ENCODE measurements at regions not wholly inside any gene's neighbourhood (a gene's known extent, or its start where the extent isn't known, plus 50 kb on each side); places are given as distances from the start of the nearest gene placed in this dataset.
A peak's percentile ranks its signal among the peaks of the same experiment; 100 is the strongest.

- in situ Hi-C loops (cut with MboI; ENCODE audit: low pct_unique_long_range_greater_than_20kb in 2 of 9, low sequenced_read_pairs in 9 of 9, unreplicated experiment in 9 of 9): no loop called here
Measured at GRCh38 chr2:163541943-163542342, 193.9 kb downstream of the FIGN start.

DNA sequence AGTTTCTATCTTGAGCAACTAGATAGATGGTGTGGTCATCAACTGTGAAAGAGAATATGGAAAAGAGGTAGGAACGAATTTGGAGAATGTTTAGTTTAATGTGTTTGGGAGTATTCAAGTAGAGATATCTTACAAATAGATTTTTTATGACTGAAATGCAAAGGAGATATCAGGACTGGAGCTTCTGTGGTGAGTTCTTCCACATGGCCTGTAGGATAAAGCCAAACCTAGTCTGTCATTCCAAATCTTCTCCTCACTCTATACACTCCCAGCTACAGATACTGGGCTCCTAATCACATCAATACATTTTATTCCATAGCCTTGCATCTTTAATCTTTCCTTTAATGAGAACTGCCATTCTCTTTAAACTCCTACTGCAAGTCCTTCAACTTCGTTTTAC lies 194.3 kb downstream of the FIGN start:
- peak in 3 of 8 experiments; percentile 50 to 60 (median 52) for ATAC-seq (replicated peaks in 6 of 8)
- Histone ChIP-seq H3K4me1 (replicated peaks in 1 of 2) (no peaks in the 10 kb centered on the region), H3K4me3 (no peak overlapping the region), H3K27ac (no peak overlapping the region)
- in situ Hi-C loops (cut with MboI; ENCODE audit: low pct_unique_long_range_greater_than_20kb in 2 of 9, low sequenced_read_pairs in 9 of 9, unreplicated experiment in 9 of 9): no loop called here
- 8 to 89% (median 73%) methylated on average over 1 to 2 of the region's 2 CpGs for WGBS, 10 experiments

More at GRCh38 chr2:163541943-163542342, 193.9 kb downstream of the FIGN start:
- ATAC-seq (replicated peaks in 6 of 8): peak in 3 of 8 experiments; percentile 72 to 85 (median 83)
- no peaks in the 10 kb centered on the region for H3K4me1 ChIP-seq (replicated peaks in 1 of 2)
- no peak overlapping the region for H3K4me3 ChIP-seq
- 0 to 100% (median 92%) methylated on average over 1 to 2 of the region's 2 CpGs; no CpG with 5 or more reads in 2 of the 10 experiments for WGBS, 10 experiments
- H3K27ac ChIP-seq: no peak overlapping the region

DNA sequence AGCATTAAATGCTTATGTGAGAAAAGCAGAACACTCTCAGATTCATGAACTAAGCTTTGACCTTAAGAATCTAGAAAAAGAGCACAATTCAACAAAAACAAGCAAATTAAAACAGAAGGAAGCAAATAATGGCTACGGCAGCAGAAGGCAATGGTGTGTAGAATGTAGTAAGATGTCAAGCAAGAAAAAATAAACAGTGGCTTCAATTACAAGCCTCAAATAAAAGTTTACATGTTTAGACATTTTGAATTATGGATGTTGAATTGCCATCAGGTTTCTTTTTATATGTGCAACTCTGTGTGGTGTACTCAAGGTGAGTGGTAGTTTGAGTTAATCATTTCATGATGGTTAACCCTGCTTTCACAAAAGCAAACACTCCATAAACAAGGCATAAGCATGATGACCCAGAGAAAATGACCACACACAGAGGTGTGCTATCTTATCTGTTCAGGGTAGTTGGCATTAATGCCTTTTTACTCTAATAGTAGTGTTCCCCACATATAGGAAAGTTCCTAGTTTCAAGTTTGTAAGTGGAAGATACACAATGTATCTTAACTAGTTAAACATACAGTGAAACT lies 207.1 kb downstream of the FIGN start:
- in situ Hi-C loops (cut with MboI; ENCODE audit: low pct_unique_long_range_greater_than_20kb in 2 of 9, low sequenced_read_pairs in 9 of 9, unreplicated experiment in 9 of 9): no loop called here
- WGBS, 10 experiments: 57 to 100% (median 87%) methylated on average over 1 of the region's 1 CpG
- ATAC-seq (replicated peaks in 6 of 8): no peak
- no peaks in the 10 kb centered on the region for H3K4me1 ChIP-seq (replicated peaks in 1 of 2)
- H3K4me3 ChIP-seq: no peak overlapping the region
- H3K27ac ChIP-seq: no peak overlapping the region

DNA sequence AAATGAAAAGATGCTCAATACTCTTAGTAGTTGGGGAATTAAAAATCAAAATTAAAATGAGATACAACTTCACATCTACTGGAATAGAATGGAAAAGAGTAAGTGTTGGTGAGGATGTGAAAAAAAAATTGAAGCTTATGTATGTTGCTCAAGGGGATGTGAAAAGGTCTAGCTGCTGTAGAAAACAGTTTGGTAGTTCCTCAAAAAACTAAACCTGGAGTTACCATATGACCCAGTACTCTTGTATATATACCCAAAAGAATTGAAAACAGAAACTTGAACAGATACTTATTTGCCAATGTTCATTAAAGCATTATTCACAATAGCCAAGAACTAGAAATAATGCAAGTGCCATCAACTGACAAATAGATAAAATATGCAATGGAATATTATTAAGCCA lies 208.4 kb downstream of the FIGN start:
- no peak overlapping the region for H3K27ac ChIP-seq
- H3K4me3 ChIP-seq: no peak overlapping the region
- in situ Hi-C loops (cut with MboI; ENCODE audit: low pct_unique_long_range_greater_than_20kb in 2 of 9, low sequenced_read_pairs in 9 of 9, unreplicated experiment in 9 of 9): no loop called here
- no peaks in the 10 kb centered on the region for H3K4me1 ChIP-seq (replicated peaks in 1 of 2)
- ATAC-seq (replicated peaks in 6 of 8): no peak

GRCh38 chr2:163518762-163519161 lies 217.0 kb downstream of the FIGN start:
- ATAC-seq (replicated peaks in 6 of 8): no peak
- Histone ChIP-seq H3K27ac (no peak overlapping the region), H3K4me3 (no peak overlapping the region), H3K4me1 (replicated peaks in 1 of 2) (no peaks in the 10 kb centered on the region)
- 0 to 100% (median 48%) methylated on average over 1 to 2 of the region's 2 CpGs; no CpG with 5 or more reads in 1 of the 10 experiments for WGBS, 10 experiments
- in situ Hi-C loops (cut with MboI; ENCODE audit: low pct_unique_long_range_greater_than_20kb in 2 of 9, low sequenced_read_pairs in 9 of 9, unreplicated experiment in 9 of 9): no loop called here

- in situ Hi-C loops (cut with MboI; ENCODE audit: low pct_unique_long_range_greater_than_20kb in 2 of 9, low sequenced_read_pairs in 9 of 9, unreplicated experiment in 9 of 9): no loop called here
- no peaks in the 10 kb centered on the region for H3K4me1 ChIP-seq (replicated peaks in 1 of 2)
- no peak for ATAC-seq (replicated peaks in 6 of 8)
- no peak overlapping the region for H3K27ac ChIP-seq
- no peak overlapping the region for H3K4me3 ChIP-seq
Measured at GRCh38 chr2:163515836-163516235, 220.0 kb downstream of the FIGN start.

GRCh38 chr2:163505281-163505680 lies 230.5 kb downstream of the FIGN start:
- ATAC-seq (replicated peaks in 6 of 8): no peak
- WGBS, 10 experiments: 61 to 96% (median 91%) methylated on average over 2 to 3 of the region's 3 CpGs
- in situ Hi-C loops (cut with MboI; ENCODE audit: low pct_unique_long_range_greater_than_20kb in 2 of 9, low sequenced_read_pairs in 9 of 9, unreplicated experiment in 9 of 9): no loop called here
- H3K27ac ChIP-seq: no peak overlapping the region
- no peak overlapping the region for H3K4me3 ChIP-seq
- H3K4me1 ChIP-seq (replicated peaks in 1 of 2): no peaks in the 10 kb centered on the region

DNA sequence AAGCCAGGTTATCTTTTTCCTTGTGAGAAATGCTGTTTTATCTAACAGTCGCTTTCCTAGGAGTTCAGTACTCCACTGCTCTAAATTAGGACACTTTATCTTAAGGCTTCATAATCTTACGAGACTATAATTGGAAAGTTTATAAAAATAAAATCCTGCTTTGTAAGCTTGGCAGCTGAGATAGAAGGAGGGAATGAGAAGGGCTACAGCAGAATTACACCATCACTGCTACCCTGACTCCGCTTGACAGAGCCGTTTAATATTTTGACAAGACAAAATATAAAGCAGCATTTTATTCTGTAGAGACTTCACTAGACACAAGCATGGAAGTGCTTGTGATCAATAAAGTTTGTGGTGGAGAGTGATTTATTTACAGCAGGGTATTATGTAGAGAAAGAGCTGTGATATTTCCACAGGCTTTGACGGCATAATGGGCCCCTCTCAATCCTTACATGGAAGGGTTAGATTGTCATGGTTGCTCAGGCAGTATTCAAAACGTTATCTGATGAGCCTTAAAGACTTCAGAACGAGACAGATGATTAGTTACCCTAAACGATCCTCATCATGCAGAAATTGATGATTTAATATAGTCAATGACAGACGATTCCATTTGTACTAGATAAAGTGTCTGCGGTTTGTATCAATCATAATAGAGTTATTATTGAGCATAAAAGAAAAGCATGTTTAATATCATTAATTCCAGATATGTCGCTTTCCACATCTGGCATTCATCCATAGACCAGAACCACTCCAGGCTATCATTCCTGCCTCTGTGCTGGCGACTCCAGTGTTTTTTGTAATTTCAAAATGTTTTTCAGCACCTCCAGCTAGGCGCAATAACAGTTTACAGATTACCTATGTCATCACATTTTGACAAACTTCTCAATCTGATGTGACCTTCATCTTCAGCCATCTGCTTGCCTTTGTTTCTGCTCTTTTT lies 242.2 kb downstream of the FIGN start:
- Histone ChIP-seq H3K4me3 (no peak overlapping the region), H3K4me1 (replicated peaks in 1 of 2) (peaks cover 11 to 17% of the 10 kb centered on the region in 2 donors), H3K27ac (no peak overlapping the region)
- WGBS, 10 experiments: 14 to 83% (median 52%) methylated on average over 1 to 12 of the region's 13 CpGs
- in situ Hi-C loops (cut with MboI; ENCODE audit: low pct_unique_long_range_greater_than_20kb in 2 of 9, low sequenced_read_pairs in 9 of 9, unreplicated experiment in 9 of 9): no loop called here
- peak in 5 of 8 experiments; percentile 91 to 96 (median 94) for ATAC-seq (replicated peaks in 6 of 8)

GRCh38 chr2:163491850-163492249 lies 244.0 kb downstream of the FIGN start:
- Histone ChIP-seq H3K27ac (no peak overlapping the region), H3K4me1 (replicated peaks in 1 of 2) (peaks cover 11 to 17% of the 10 kb centered on the region in 2 donors), H3K4me3 (no peak overlapping the region)
- 28 to 100% (median 79%) methylated on average over 1 to 2 of the region's 2 CpGs; no CpG with 5 or more reads in 1 of the 10 experiments for WGBS, 10 experiments
- in situ Hi-C loops (cut with MboI; ENCODE audit: low pct_unique_long_range_greater_than_20kb in 2 of 9, low sequenced_read_pairs in 9 of 9, unreplicated experiment in 9 of 9): no loop called here
- no peak for ATAC-seq (replicated peaks in 6 of 8)

- Histone ChIP-seq H3K27ac (no peak overlapping the region), H3K4me3 (no peak overlapping the region), H3K4me1 (replicated peaks in 1 of 2) (peaks cover 11 to 17% of the 10 kb centered on the region in 2 donors)
- no peak for ATAC-seq (replicated peaks in 6 of 8)
- WGBS, 10 experiments: 15 to 92% (median 80%) methylated on average over 1 to 3 of the region's 3 CpGs; no CpG with 5 or more reads in 2 of the 10 experiments
- in situ Hi-C loops (cut with MboI; ENCODE audit: low pct_unique_long_range_greater_than_20kb in 2 of 9, low sequenced_read_pairs in 9 of 9, unreplicated experiment in 9 of 9): no loop called here
Measured at GRCh38 chr2:163490281-163490680, 245.5 kb downstream of the FIGN start.

- H3K27ac ChIP-seq: no peak overlapping the region
- in situ Hi-C loops (cut with MboI; ENCODE audit: low pct_unique_long_range_greater_than_20kb in 2 of 9, low sequenced_read_pairs in 9 of 9, unreplicated experiment in 9 of 9): no loop called here
- H3K4me1 ChIP-seq (replicated peaks in 1 of 2): peaks cover 3 to 6% of the 10 kb centered on the region in 2 donors
- ATAC-seq (replicated peaks in 6 of 8): no peak
- H3K4me3 ChIP-seq: no peak overlapping the region
Measured at GRCh38 chr2:163481515-163481914, 254.3 kb downstream of the FIGN start.

DNA sequence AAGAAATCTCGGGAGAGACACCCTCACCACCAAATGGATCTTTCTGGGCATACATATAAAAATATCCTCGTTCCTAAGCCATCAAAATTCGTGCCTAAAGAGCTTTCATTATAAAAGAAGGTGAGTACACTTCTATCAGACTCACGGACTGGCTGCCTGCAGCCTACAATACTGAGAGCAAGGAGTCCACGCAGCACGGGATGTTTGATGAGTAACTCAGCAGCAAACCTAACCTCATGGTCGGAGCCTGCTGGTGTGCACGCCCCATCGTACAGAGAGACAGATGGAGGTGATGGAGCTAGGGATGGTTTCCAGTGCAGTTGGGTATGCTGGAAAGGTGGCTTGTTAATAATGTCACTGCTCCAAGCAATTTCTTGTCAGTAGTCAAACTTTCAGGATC lies 256.2 kb downstream of the FIGN start:
- no peak for ATAC-seq (replicated peaks in 6 of 8)
- 58 to 100% (median 83%) methylated on average over 1 to 9 of the region's 9 CpGs; no CpG with 5 or more reads in 3 of the 10 experiments for WGBS, 10 experiments
- no peak overlapping the region for H3K27ac ChIP-seq
- H3K4me1 ChIP-seq (replicated peaks in 1 of 2): peaks cover 3 to 6% of the 10 kb centered on the region in 2 donors
- H3K4me3 ChIP-seq: no peak overlapping the region
- in situ Hi-C loops (cut with MboI; ENCODE audit: low pct_unique_long_range_greater_than_20kb in 2 of 9, low sequenced_read_pairs in 9 of 9, unreplicated experiment in 9 of 9): no loop called here

GRCh38 chr2:163475815-163476214 lies 260.0 kb downstream of the FIGN start:
- ATAC-seq (replicated peaks in 6 of 8): no peak
- in situ Hi-C loops (cut with MboI; ENCODE audit: low pct_unique_long_range_greater_than_20kb in 2 of 9, low sequenced_read_pairs in 9 of 9, unreplicated experiment in 9 of 9): no loop called here
- WGBS, 10 experiments: 50 to 94% (median 75%) methylated on average over 3 of the region's 3 CpGs; no CpG with 5 or more reads in 3 of the 10 experiments
- H3K4me1 ChIP-seq (replicated peaks in 1 of 2): no peaks in the 10 kb centered on the region
- H3K27ac ChIP-seq: no peak overlapping the region
- H3K4me3 ChIP-seq: no peak overlapping the region
